Muscle of leg (tissue), 3 donors: ENCODE measurements at regions not wholly inside any gene's neighbourhood (a gene's known extent, or its start where the extent isn't known, plus 50 kb on each side); places are given as distances from the start of the nearest gene placed in this dataset.

ENCODE experiments used
- DNase-seq: peaks from one replicate; pipeline ENCODE4 v3.0.0; 2013
- H3K27ac ChIP-seq: one replicate; pipeline ENCODE4 v1.5.1; 2013; ENCODE audit warnings: mild to moderate bottlenecking, low read length, control low read depth
- H3K27me3 ChIP-seq: one replicate; pipeline ENCODE4 v1.6.1; 2013; ENCODE audit warnings: low read length; ENCODE audit not compliant: control insufficient read depth, insufficient read depth
- H3K36me3 ChIP-seq: one replicate; pipeline ENCODE4 v1.6.1; 2013; ENCODE audit warnings: low read length; ENCODE audit not compliant: control insufficient read depth, insufficient read depth
- H3K4me1 ChIP-seq: one replicate; pipeline ENCODE4 v1.6.1; 2013; ENCODE audit warnings: low read length; ENCODE audit not compliant: control insufficient read depth, insufficient read depth
- H3K4me3 ChIP-seq: one replicate; pipeline ENCODE4 v1.5.1; 2013; ENCODE audit warnings: low read length, control low read depth
- H3K9me3 ChIP-seq: replicated peaks from 2 replicates; pipeline ENCODE4 v1.6.1; 2013; ENCODE audit warnings: low read depth, low read length; ENCODE audit not compliant: control insufficient read depth
- whole genome bisulfite sequencing: methylation state at CpG from one replicate; pipeline ENCODE4 v1.1.5; 2013; ENCODE audit warnings: missing lambda C conversion rate; ENCODE audit not compliant: insufficient coverage; 5-methylcytosine and 5-hydroxymethylcytosine counted together

DNA sequence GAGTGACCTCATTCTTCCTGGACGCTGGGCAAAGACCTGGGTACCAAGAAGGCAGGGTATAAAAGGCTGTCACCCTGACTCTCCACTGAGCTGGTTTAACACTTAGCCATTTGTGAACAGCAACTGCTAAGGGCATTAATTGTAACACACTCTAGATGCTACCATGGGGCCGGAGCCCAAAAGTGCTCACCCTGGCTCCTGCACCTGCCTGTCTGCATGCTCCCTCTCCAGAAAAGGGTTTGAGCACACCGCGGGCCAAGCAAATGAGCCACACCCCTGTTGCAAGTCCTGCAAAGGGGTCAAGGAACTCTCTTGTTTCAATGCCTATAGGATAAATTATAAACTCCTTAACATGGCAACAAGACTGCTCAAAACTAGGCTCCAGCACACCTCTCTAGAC lies 114.8 kb downstream of the TEX36 start:
- no peaks in the 10 kb centered on the region for H3K9me3 ChIP-seq
- H3K27me3 ChIP-seq, result peaks cover 2% of the 10 kb centered on the region
- H3K27ac ChIP-seq, result no peak overlapping the region
- DNase-seq, result no peak
- no peak overlapping the region for H3K4me3 ChIP-seq
- H3K36me3 ChIP-seq, result no peaks in the 10 kb centered on the region
- H3K4me1 ChIP-seq, result no peaks in the 10 kb centered on the region
- 87% methylated on average over 4 of the region's 4 CpGs for WGBS

DNA sequence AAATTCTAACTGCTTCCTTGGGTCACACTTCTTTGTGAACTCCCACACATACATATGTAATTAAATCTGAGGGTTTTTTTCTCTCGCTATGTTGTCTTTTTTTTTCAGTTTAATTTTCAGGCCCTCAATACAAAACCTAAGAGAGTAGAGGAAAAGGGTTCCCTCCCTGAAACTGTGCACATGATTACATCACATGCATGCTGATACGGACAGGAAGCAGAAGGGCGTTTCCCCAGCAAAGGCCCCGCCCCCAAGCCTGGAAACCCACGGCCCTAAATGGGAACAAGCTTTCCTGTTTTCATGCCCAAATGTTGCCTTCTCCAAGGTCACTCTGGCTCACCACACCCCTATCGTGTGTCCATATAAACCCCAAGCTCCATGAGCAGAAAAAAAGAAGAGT lies 115.4 kb downstream of the TEX36 start:
- peaks cover 2% of the 10 kb centered on the region for H3K27me3 ChIP-seq
- H3K4me3 ChIP-seq, result no peak overlapping the region
- WGBS, result 74% methylated on average over 3 of the region's 6 CpGs
- DNase-seq, result no peak
- H3K9me3 ChIP-seq, result no peaks in the 10 kb centered on the region
- H3K4me1 ChIP-seq, result no peaks in the 10 kb centered on the region
- no peaks in the 10 kb centered on the region for H3K36me3 ChIP-seq
- no peak overlapping the region for H3K27ac ChIP-seq

DNA sequence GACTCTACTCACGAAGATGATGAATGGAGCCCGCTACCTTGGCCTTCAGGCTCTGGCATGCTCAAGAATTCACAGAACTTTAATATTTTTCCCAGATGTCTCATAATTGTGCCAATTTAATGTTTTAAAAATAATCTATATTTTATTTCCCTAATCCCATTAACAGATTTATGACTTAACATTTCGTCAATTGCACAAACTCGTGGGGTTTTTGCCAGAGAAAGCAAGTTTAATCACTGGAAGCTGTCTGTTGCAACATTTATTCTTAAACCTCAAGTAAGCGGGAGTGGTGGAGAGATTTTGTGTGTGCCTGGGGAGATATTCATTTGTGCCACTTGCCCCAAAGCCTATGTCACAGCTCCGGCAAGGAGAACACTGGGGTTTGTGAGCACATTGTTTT lies 117.9 kb downstream of the TEX36 start:
- no peaks in the 10 kb centered on the region for H3K36me3 ChIP-seq
- no peaks in the 10 kb centered on the region for H3K9me3 ChIP-seq
- H3K4me3 ChIP-seq, result no peak overlapping the region
- H3K27ac ChIP-seq, result no peak overlapping the region
- peak; percentile 29 for DNase-seq
- no peaks in the 10 kb centered on the region for H3K4me1 ChIP-seq
- peaks cover 2% of the 10 kb centered on the region for H3K27me3 ChIP-seq
- WGBS, result 20% methylated on average over 2 of the region's 6 CpGs

DNA sequence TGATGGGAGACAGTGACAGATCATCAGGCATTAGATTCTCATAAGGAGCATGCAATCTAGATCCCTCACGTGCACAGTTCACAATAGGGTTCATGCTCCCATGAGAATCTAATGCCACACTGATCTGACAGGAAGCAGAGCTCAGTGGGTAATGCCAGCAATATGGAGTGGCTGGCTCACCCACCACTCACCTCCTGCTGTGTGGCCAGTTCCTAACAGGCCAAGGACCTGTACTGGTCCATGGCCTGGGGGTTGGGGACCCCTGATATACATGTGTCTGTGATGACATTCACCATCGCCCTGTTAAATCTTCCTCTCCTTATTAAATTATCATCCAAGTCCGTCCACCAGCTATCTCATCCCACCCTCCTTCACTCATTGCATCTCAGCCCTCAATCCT lies 118.4 kb downstream of the TEX36 start:
- peaks cover 2% of the 10 kb centered on the region for H3K27me3 ChIP-seq
- DNase-seq, result no peak
- H3K27ac ChIP-seq, result no peak overlapping the region
- no peaks in the 10 kb centered on the region for H3K36me3 ChIP-seq
- H3K4me3 ChIP-seq, result no peak overlapping the region
- 75% methylated on average over 2 of the region's 3 CpGs for WGBS
- no peaks in the 10 kb centered on the region for H3K4me1 ChIP-seq
- H3K9me3 ChIP-seq, result no peaks in the 10 kb centered on the region

DNA sequence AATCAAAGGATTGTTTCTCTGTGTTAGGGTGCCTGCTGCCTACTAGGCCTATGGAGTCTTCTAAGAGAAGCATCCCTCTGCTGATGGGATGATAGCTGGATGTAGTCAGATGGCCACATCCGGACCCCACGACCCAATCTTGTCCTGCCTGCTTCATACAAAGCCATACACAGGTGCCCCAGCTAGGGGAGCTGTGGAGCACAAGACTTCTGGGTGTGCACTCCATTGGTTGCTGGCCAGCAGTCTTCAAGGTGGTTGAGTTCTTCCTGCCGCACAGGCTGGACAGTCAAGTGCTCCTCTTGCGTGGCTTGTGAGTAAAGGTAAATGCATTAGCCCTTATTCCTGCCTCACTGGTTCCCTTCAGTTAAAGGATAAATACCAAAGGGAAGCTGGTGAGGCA lies 120.2 kb downstream of the TEX36 start:
- H3K27ac ChIP-seq, result no peak overlapping the region
- no peaks in the 10 kb centered on the region for H3K36me3 ChIP-seq
- 94% methylated on average over 2 of the region's 4 CpGs for WGBS
- no peak overlapping the region for H3K4me3 ChIP-seq
- no peaks in the 10 kb centered on the region for H3K4me1 ChIP-seq
- no peaks in the 10 kb centered on the region for H3K9me3 ChIP-seq
- peaks cover 2% of the 10 kb centered on the region for H3K27me3 ChIP-seq
- DNase-seq, result no peak

DNA sequence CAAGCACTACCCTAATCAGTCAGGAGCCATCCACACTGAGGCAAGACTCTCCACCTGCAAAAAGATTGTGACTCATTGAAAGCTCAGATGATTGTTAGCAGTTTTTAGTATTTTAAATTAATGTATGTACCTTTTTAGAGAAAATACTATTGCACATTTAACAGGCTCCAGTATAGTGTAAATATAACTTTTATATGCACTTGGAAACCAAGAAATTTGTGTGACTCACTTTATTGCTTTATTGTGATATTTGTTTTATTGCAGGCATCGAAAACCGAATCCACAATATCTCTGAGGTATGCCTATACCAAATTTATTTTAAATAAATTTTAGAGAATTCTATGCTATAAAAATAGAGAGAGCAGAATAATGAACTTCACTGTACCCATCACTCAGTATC lies 122.0 kb downstream of the TEX36 start:
- H3K36me3 ChIP-seq, result no peaks in the 10 kb centered on the region
- peaks cover 4% of the 10 kb centered on the region for H3K27me3 ChIP-seq
- WGBS, result no CpG with 5 or more reads among the region's 2 CpGs
- no peaks in the 10 kb centered on the region for H3K4me1 ChIP-seq
- H3K4me3 ChIP-seq, result no peak overlapping the region
- DNase-seq, result no peak
- H3K9me3 ChIP-seq, result no peaks in the 10 kb centered on the region
- no peak overlapping the region for H3K27ac ChIP-seq

DNA sequence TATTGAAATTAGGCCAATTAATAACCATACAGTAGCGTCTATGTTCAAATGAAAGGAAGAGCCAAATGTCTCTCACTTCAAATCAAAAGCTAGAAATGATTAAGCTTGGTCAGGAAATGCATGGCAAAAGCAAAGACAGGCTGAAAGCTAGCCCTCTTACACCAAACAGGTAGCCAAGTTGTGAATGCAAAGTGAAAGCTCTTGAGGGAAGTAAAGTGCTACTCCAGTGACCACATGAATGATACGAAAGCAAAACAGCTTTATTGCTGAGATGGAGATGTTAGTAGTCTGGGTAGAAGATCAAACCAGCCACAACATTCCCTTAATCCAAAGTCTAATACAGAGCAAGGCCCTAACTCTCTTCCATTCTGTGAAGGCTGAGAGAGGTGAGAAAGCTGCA lies 123.8 kb downstream of the TEX36 start:
- peaks cover 9% of the 10 kb centered on the region for H3K27me3 ChIP-seq
- WGBS, result no CpG with 5 or more reads among the region's 2 CpGs
- no peak overlapping the region for H3K4me3 ChIP-seq
- H3K9me3 ChIP-seq, result no peaks in the 10 kb centered on the region
- H3K27ac ChIP-seq, result no peak overlapping the region
- DNase-seq, result no peak
- H3K4me1 ChIP-seq, result no peaks in the 10 kb centered on the region
- H3K36me3 ChIP-seq, result no peaks in the 10 kb centered on the region

DNA sequence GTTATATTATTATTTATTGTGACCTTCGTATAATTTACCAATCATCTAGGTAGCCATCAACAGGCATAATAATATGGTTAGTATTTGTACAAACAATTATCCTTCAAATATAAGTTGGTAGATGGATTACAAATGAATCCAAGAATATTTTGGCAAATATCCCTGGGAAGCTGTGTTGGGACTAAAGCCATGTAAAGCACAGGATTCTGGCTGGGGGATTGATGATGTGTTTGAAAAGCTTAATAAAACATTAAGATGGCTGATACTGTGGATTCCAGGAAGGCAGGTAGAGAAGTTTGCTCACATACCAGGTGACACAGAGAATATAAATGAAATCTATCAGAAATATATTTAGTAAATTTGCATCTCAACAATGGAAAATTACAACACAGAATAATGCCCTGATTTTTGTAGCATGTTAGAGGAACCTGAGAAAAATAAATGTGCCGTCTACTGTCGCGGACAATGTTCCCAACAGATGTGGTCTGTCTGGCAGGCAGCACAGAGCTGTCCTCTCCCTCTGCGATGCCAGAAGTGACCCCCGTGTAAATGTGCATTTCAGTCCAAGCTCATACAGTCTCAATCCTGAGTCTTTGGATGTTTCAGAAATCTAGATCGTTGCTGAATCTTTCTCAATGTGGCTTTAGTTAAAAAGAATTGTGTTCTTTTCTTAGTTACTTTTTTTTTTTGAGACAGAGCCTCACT lies 125.0 kb downstream of the TEX36 start:
- H3K27me3 ChIP-seq, result peaks cover 9% of the 10 kb centered on the region
- H3K36me3 ChIP-seq, result no peaks in the 10 kb centered on the region
- no peak overlapping the region for H3K4me3 ChIP-seq
- peak; percentile 38 for DNase-seq
- H3K9me3 ChIP-seq, result peaks cover 2% of the 10 kb centered on the region
- 33% methylated on average over 2 of the region's 7 CpGs for WGBS
- no peak overlapping the region for H3K27ac ChIP-seq
- H3K4me1 ChIP-seq, result no peaks in the 10 kb centered on the region

DNA sequence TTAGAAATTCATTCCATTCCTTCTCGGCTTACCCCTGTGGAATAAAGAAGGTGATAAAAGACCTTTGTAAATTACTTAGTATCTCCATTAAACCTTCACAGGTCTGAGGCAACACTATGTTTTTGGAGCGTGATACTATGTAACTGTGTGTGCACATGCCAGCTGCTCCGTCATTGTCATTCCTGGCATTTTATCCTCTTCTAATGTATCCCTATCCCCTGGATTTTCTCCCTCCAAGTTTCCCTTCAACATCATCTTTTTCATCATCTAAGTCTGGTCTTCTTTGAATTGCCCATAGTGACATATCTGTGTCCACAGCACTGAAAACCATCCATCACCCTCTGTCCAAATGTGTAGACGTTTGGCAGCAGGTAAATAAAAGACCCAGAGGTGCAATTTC lies 125.7 kb downstream of the TEX36 start:
- no CpG with 5 or more reads among the region's 4 CpGs for WGBS
- peaks cover 9% of the 10 kb centered on the region for H3K27me3 ChIP-seq
- H3K4me1 ChIP-seq, result no peaks in the 10 kb centered on the region
- peak; percentile 18 for DNase-seq
- peaks cover 7% of the 10 kb centered on the region for H3K9me3 ChIP-seq
- no peak overlapping the region for H3K27ac ChIP-seq
- no peaks in the 10 kb centered on the region for H3K36me3 ChIP-seq
- H3K4me3 ChIP-seq, result no peak overlapping the region

DNA sequence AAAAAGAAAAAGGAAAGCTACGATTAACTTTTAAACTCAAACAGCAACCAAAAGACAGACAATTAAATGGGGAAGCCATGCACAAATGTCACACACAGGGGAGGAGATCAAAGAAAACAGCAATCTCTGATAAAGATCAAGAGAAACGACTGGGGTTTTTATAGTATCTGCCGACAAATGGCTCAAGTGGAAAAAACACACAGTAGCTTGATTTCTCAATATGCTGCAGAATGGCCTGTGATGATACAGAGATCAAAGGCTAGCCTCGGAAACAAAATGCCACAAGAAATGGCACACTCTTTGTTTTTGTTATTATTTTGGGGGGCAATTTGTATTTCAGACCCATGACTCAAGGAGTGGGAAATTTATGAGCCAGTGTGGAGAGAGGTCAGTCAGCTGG lies 126.1 kb downstream of the TEX36 start:
- no peaks in the 10 kb centered on the region for H3K4me1 ChIP-seq
- H3K36me3 ChIP-seq, result no peaks in the 10 kb centered on the region
- peaks cover 9% of the 10 kb centered on the region for H3K27me3 ChIP-seq
- DNase-seq, result no peak
- H3K27ac ChIP-seq, result no peak overlapping the region
- no peak overlapping the region for H3K4me3 ChIP-seq
- H3K9me3 ChIP-seq, result peaks cover 9% of the 10 kb centered on the region
- WGBS, result 44% methylated on average over 3 of the region's 4 CpGs

DNA sequence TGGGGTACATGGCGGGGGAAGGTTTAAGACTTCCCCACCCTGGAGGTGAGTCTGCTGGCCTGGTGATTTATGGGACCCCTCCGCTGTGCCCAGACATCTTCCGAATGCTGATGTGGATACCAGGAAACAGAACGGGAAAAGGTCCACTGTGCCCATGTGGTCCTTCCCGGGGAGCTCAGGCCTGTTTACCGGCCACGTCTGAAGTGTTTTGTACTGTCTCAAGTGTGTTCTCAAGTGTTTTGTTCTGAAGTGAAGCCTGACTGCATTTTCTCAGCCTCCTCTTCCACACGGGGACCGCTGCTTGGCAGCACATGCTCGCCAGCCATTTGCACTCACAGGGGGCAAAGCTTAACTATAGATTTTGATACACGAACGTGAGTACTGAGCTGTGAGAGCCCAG lies 127.2 kb downstream of the TEX36 start:
- H3K9me3 ChIP-seq, result peaks cover 9% of the 10 kb centered on the region
- H3K27me3 ChIP-seq, result peaks cover 12% of the 10 kb centered on the region
- no peaks in the 10 kb centered on the region for H3K4me1 ChIP-seq
- 73% methylated on average over 6 of the region's 12 CpGs for WGBS
- no peaks in the 10 kb centered on the region for H3K36me3 ChIP-seq
- no peak for DNase-seq
- no peak overlapping the region for H3K4me3 ChIP-seq
- H3K27ac ChIP-seq, result no peak overlapping the region
